Activated naive CD4-positive, alpha-beta T cell treated with anti-CD3 and anti-CD28 coated beads for 36 hours (primary cell): ENCODE measurements at regions not wholly inside any gene's neighbourhood (a gene's known extent, or its start where the extent isn't known, plus 50 kb on each side); places are given as distances from the start of the nearest gene placed in this dataset.

Source experiments
- CTCF ChIA-PET: fragments of 350-600 bp; sonication (Branson Sonifier 250); formaldehyde crosslinking; loops from one replicate; lab custom pipeline; 2021; ENCODE audit warnings: antibody characterized with exemption; lab: Charles Lee
- DNase-seq: peaks from one replicate; pipeline ENCODE4 v3.0.0-alpha.2; 2020
- H3K27ac Mint-ChIP-seq: one replicate; pipeline ENCODE4 v1.8.0; 2021; ENCODE audit warnings: mild to moderate bottlenecking, mixed read lengths
- H3K27me3 Mint-ChIP-seq: one replicate; pipeline ENCODE4 v1.8.0; 2021; ENCODE audit warnings: low read depth, mixed read lengths
- H3K36me3 Mint-ChIP-seq: one replicate; pipeline ENCODE4 v1.8.0; 2021; ENCODE audit warnings: low read depth, mixed read lengths
- H3K4me1 Mint-ChIP-seq: one replicate; pipeline ENCODE4 v1.8.0; 2021; ENCODE audit warnings: low read depth, mixed read lengths
- H3K4me3 Mint-ChIP-seq: one replicate; pipeline ENCODE4 v1.8.0; 2021; ENCODE audit warnings: mild to moderate bottlenecking, moderate library complexity, mixed read lengths
- H3K9me3 Mint-ChIP-seq: one replicate; pipeline ENCODE4 v1.8.0; 2021; ENCODE audit warnings: mixed read lengths
- intact Hi-C: fragments of 100-400 bp; cut with micrococcal nuclease; formaldehyde crosslinking; loops from one replicate; pipeline ENCODE4 v1.15.1; 2023

DNA sequence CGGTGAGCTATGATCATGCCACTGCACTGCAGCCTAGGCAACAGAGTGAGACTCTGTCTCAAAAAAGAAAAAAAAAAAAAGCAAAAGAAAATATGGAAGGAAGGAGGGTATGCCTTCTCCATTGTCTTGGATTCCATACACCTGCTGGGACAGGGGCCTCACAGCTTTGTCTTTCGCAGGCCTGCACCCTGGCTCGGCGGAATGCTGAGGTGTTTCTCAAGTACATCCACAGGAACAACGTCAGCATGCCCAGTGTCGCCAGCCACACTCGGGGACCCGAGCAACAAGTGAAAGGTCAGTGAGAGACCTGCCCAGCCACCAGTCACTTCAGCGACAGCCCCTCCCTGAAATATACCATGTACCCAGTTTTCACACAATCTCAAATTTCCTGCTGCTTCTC is 288.5 kb upstream of the UMPS start:
- intact Hi-C loops: no loop called here
- H3K4me1 Mint-ChIP-seq: no peaks in the 10 kb centered on the region
- peaks cover 9% of the 10 kb centered on the region for H3K27me3 Mint-ChIP-seq
- H3K4me3 Mint-ChIP-seq: no peak overlapping the region
- H3K36me3 Mint-ChIP-seq: no peaks in the 10 kb centered on the region
- no peaks in the 10 kb centered on the region for H3K9me3 Mint-ChIP-seq
- no peak overlapping the region for H3K27ac Mint-ChIP-seq
- CTCF ChIA-PET: no interaction called here
- DNase-seq: no peak

DNA sequence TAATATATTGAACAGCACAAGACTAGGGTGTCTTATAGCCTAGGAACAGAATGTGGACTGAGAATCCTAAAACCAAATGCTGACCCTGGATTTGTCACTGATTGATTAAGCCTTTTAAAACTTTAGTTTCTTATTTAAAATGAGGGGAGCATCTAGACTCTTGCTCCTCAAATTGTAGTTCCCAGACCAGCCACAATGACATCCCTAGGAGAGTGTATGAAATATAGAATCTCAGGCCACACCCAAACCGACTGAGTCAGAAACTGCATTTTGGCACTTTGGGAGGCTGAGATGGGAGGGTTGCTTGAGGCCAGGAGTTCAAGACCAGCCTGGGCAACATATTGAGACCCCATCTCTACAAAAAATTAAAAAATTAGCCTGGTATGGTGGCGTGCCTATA is 287.8 kb upstream of the UMPS start:
- intact Hi-C loops: no loop called here
- Mint-ChIP-seq H3K27me3 (peaks cover 9% of the 10 kb centered on the region), H3K27ac (no peak overlapping the region), H3K4me3 (no peak overlapping the region), H3K36me3 (no peaks in the 10 kb centered on the region), H3K9me3 (no peaks in the 10 kb centered on the region), H3K4me1 (no peaks in the 10 kb centered on the region)
- CTCF ChIA-PET: no interaction called here
- DNase-seq: no peak

DNA sequence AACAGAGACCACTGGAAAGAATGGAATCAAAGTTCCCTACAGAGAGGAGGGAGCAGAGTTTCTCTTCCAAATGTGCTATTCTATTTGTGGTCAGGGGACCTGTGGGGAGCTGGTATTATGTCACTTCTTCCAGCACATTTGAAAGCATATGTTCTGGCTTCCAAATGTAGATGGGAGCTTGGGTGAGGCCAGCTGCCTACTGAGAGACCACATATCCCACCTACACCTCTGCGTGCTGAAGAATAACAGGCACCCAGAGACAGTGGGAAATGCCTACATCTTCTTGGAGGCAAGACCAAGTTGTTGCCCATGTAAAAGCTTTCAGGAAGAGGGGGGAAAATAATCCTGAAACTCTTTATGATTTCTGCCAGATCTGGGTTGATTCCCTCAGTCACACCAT is 286.8 kb upstream of the UMPS start:
- no peaks in the 10 kb centered on the region for H3K36me3 Mint-ChIP-seq
- H3K4me3 Mint-ChIP-seq: no peak overlapping the region
- H3K9me3 Mint-ChIP-seq: no peaks in the 10 kb centered on the region
- CTCF ChIA-PET: interaction anchor here (1.0 kb wide), 1 partner anchor 117 kb away, joined by 3 read pairs; no protein-coding TSS in a partner anchor
- H3K27ac Mint-ChIP-seq: no peak overlapping the region
- intact Hi-C loops: no loop called here
- no peaks in the 10 kb centered on the region for H3K4me1 Mint-ChIP-seq
- no peak for DNase-seq
- peaks cover 9% of the 10 kb centered on the region for H3K27me3 Mint-ChIP-seq

DNA sequence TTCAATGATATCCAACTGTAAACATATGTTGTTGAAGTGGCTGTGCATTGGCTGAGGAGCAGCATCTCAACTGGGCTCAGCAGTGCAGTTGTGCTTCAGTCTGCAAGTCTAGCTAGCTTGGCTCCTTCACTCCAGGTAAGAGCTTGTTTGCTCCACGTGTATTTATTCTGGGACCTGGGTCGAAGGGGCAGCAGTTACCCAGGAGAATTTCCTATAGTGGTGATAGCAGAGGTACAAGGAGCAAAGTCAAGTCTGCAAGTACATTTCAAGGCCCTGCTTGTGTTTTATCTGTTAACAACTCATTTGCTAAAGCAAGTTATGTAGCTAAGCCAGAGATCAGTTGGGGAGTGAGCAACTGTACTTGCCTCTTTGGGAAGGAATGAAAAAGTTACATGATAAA is 286.2 kb upstream of the UMPS start:
- H3K4me1 Mint-ChIP-seq: no peaks in the 10 kb centered on the region
- H3K36me3 Mint-ChIP-seq: no peaks in the 10 kb centered on the region
- CTCF ChIA-PET: interaction anchor here (1.0 kb wide), 1 partner anchor 116 kb away, joined by 3 read pairs; no protein-coding TSS in a partner anchor
- intact Hi-C loops: no loop called here
- no peaks in the 10 kb centered on the region for H3K9me3 Mint-ChIP-seq
- H3K27ac Mint-ChIP-seq: no peak overlapping the region
- no peak overlapping the region for H3K4me3 Mint-ChIP-seq
- peaks cover 9% of the 10 kb centered on the region for H3K27me3 Mint-ChIP-seq
- DNase-seq: no peak

DNA sequence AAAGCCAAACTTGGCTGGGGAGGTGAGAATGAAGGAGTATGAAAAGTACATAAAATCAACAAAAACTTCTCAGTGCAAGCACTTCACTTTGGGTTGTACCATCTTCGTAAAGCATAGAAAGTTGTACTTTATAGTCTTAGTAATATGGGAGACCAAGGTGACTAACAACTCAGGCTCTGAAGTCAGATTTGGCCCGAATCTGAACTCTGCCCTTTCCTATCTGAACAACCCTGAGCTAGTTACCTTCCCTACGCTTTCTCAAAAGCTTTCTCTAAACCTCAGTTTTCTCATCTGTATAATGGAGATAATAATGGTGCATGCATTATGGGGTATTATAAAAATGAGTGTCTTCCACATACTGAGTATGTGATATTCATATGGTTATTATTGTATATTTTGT is 285.4 kb upstream of the UMPS start:
- no peak for DNase-seq
- Mint-ChIP-seq H3K27ac (no peak overlapping the region), H3K27me3 (peaks cover 9% of the 10 kb centered on the region), H3K4me3 (no peak overlapping the region), H3K9me3 (no peaks in the 10 kb centered on the region), H3K36me3 (no peaks in the 10 kb centered on the region), H3K4me1 (no peaks in the 10 kb centered on the region)
- CTCF ChIA-PET: no interaction called here
- intact Hi-C loops: no loop called here

DNA sequence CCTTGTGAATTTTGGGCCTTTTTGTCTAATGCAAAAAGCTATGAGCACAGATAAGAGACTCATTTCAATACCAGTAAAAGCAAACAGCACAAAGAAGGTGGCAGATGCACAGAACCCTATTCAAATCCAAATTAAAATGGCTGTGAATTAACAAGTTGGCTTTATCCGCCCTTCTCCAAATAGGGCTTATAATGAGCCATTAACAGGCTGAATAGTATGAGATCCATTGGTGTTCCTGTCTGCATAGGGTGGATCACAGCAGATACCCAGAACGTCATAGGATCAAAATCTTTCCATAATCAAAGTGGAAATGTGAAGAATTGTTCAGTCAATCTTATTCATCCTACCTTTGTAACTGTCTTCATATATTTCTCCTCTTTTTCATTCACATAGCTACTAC is 282.4 kb upstream of the UMPS start:
- Mint-ChIP-seq H3K9me3 (no peaks in the 10 kb centered on the region), H3K27me3 (peaks cover 4% of the 10 kb centered on the region), H3K36me3 (no peaks in the 10 kb centered on the region), H3K27ac (no peak overlapping the region), H3K4me1 (no peaks in the 10 kb centered on the region), H3K4me3 (no peak overlapping the region)
- DNase-seq: no peak
- intact Hi-C loops: no loop called here
- CTCF ChIA-PET: interaction anchor here (0.6 kb wide), 1 partner anchor 361 kb away, joined by 3 read pairs; no protein-coding TSS in a partner anchor

DNA sequence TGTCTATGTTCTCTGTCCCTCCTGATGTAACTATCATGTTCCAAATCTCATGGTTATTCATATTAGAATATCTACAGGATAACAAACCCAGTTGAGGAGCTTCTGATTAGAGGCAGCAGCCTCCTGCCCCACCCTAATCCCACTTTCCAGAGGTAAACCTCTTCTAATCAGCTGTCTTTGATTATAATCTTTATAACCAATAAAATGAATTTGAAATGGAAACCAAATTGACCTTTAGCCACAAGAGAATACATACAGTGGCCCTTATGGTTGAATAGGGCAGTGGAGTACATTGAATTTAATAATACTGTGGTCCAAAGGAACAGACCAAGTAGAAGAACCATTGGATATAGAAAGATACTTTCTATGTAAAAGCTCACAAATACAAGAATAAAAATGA is 281.3 kb upstream of the UMPS start:
- no peak for DNase-seq
- intact Hi-C loops: no loop called here
- H3K36me3 Mint-ChIP-seq: no peaks in the 10 kb centered on the region
- no peak overlapping the region for H3K27ac Mint-ChIP-seq
- no peak overlapping the region for H3K4me3 Mint-ChIP-seq
- H3K4me1 Mint-ChIP-seq: no peaks in the 10 kb centered on the region
- H3K27me3 Mint-ChIP-seq: peaks cover 7% of the 10 kb centered on the region
- no peaks in the 10 kb centered on the region for H3K9me3 Mint-ChIP-seq
- CTCF ChIA-PET: interaction anchor here (0.6 to 1.4 kb wide), 3 partner anchors 10 to 24 kb away, joined by 3 to 4 read pairs (median 3); no protein-coding TSS in a partner anchor

DNA sequence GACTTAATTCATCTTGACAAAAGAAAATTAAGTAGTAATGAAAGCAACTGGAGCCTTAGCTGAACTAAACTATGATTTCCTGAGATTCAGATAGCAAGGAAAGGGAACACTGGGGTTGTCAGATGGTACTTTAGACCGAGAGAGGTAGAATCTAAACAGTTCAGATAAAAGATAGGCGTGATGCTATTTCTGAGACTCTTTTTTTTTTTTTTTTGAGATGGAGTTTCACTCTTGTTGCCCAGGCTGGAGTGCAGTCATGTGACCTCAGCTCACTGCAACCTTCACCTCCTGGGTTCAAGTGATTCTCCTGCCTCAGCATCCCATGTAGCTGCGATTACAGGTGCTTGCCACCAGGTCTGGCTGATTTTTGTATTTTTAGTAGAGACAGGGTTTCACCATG is 279.9 kb upstream of the UMPS start:
- H3K4me3 Mint-ChIP-seq: no peak overlapping the region
- DNase-seq: no peak
- peaks cover 8% of the 10 kb centered on the region for H3K27me3 Mint-ChIP-seq
- H3K4me1 Mint-ChIP-seq: no peaks in the 10 kb centered on the region
- intact Hi-C loops: no loop called here
- H3K9me3 Mint-ChIP-seq: no peaks in the 10 kb centered on the region
- no peaks in the 10 kb centered on the region for H3K36me3 Mint-ChIP-seq
- CTCF ChIA-PET: interaction anchor here (1.4 kb wide), 1 partner anchor 14 kb away, joined by 4 read pairs; no protein-coding TSS in a partner anchor
- no peak overlapping the region for H3K27ac Mint-ChIP-seq

DNA sequence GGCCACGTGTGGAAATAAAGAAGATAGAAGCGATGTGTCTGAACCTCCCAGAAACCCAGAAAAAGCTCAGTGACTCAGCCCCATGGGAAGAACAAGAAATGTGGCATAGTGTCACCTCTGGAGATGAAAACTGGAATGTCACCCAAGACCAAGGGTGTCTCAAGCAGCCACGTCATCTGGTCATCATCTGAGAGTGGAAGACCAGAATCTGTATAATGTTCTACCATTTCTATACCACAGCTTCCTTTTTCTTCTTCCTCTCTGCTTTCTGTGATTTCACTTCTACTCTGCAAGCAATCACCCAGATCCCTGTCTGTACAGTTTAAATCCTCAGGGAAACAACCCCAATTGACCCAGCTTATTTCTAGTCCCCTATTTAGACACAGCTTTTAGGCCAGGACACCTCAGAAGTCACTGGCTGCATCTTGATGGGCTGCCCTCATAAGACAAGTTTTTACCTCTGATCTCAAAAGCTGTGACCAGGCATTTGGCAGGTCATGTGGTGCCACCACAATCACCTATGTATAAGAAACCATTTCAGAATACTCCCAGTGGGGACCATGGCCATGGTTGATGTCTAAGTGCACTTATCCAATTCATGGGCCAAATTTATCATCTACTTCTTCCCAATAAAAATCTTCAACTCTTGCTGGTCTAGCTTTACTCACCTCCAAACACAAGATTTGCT is 278.5 kb upstream of the UMPS start:
- no peaks in the 10 kb centered on the region for H3K9me3 Mint-ChIP-seq
- DNase-seq: no peak
- no peak overlapping the region for H3K4me3 Mint-ChIP-seq
- intact Hi-C loops: no loop called here
- no peaks in the 10 kb centered on the region for H3K4me1 Mint-ChIP-seq
- peaks cover 8% of the 10 kb centered on the region for H3K27me3 Mint-ChIP-seq
- CTCF ChIA-PET: no interaction called here
- peak overlapping the region; percentile 31 for H3K27ac Mint-ChIP-seq
- H3K36me3 Mint-ChIP-seq: no peaks in the 10 kb centered on the region

DNA sequence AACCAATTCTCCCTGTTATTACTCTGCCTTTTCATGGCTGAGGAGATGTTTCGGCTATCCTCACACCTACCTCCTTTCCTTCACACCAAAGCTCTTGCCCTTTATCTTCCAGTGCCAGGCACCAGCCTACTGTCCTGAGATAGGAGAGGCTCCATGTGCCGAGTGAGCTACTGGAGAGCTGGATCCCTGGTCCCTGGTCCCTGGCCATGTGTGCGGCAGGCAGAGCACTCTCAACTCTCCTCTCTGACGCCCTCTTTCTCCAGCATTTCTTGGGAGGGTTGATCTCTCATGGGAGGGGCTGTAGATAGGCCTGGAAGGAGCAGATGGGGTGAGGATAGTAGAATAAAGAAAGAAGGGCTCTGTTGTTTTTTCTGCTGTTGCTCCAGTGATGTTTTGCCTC is 277.1 kb upstream of the UMPS start:
- CTCF ChIA-PET: no interaction called here

DNA sequence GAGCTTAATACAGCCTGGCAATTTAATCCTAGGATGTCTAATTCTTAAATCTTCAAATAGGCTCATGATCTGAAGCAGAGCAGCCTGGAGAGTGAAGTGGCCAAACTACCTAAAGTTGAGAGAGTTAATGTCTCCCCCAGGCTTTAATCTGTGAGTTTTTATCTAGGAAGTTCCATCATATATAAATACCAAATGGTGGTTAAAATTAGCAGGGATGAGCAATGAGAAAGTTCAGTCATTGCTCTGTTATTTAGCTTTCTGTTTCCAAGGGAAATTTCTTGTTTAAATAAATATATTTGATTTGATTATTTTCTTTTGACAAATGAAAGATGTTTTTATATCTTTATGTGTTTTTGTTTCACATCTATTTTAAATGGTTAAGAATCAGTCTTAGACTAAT is 274.4 kb upstream of the UMPS start:
- DNase-seq: no peak
- H3K27me3 Mint-ChIP-seq: peaks cover 19% of the 10 kb centered on the region
- CTCF ChIA-PET: interaction anchor here (1.4 kb wide), 1 partner anchor 13 kb away, joined by 3 read pairs; no protein-coding TSS in a partner anchor
- intact Hi-C loops: no loop called here
- no peaks in the 10 kb centered on the region for H3K9me3 Mint-ChIP-seq
- no peak overlapping the region for H3K27ac Mint-ChIP-seq
- H3K4me3 Mint-ChIP-seq: no peak overlapping the region
- no peaks in the 10 kb centered on the region for H3K36me3 Mint-ChIP-seq
- no peaks in the 10 kb centered on the region for H3K4me1 Mint-ChIP-seq

More for the DNA sequence above, 277.1 kb upstream of the UMPS start:
- no peaks in the 10 kb centered on the region for H3K9me3 Mint-ChIP-seq
- no peaks in the 10 kb centered on the region for H3K4me1 Mint-ChIP-seq
- H3K27ac Mint-ChIP-seq: no peak overlapping the region
- no peaks in the 10 kb centered on the region for H3K36me3 Mint-ChIP-seq
- H3K4me3 Mint-ChIP-seq: no peak overlapping the region
- peaks cover 12% of the 10 kb centered on the region for H3K27me3 Mint-ChIP-seq
- no peak for DNase-seq
- intact Hi-C loops: no loop called here

DNA sequence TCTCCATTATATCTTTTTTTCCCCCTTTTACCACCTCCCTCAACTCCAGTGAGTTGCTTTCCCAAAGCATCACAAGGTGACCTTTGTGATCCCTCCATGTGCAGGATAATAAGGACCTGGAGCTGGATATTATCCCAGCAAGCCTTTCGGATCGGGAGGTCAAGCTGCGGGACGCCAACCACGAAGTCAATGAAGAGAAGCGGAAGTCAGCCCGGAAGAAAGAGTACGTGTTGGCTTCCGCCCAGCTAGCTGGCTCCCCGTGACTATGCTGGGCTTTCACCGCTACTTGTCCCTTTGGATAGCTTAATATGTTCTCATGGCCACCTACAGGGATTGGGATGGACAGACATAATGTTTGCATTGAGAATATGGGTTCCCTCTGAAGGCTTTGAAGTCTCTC is 273.7 kb upstream of the UMPS start:
- intact Hi-C loops: no loop called here
- H3K36me3 Mint-ChIP-seq: no peaks in the 10 kb centered on the region
- H3K27me3 Mint-ChIP-seq: peaks cover 22% of the 10 kb centered on the region
- H3K9me3 Mint-ChIP-seq: no peaks in the 10 kb centered on the region
- no peak overlapping the region for H3K27ac Mint-ChIP-seq
- no peak for DNase-seq
- H3K4me3 Mint-ChIP-seq: no peak overlapping the region
- no peaks in the 10 kb centered on the region for H3K4me1 Mint-ChIP-seq
- CTCF ChIA-PET: interaction anchor here (1.4 kb wide), 1 partner anchor 12 kb away, joined by 3 read pairs; no protein-coding TSS in a partner anchor

DNA sequence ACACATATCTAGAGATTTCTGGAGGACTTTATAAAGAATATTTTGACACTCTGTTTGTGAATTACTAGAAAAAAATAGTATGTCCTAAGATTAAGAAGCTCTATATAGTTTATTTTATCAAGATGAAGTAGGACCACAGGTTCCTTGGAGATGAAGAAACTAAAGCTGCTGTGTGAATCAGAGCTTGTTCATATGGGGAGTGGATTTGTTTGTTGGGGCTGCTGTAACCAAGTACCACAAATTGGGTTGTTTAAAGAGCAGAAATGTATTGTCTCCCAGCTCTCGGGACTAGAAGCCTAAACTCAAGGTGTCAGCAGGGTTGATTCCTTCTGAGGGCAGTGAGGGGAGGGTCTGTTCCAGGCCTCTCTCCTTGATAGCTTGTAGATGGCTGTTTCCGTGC is 270.6 kb upstream of the UMPS start:
- intact Hi-C loops: loop anchor here (10.0 kb wide), 1 partner anchor 375 kb away; no protein-coding TSS in a partner anchor
- no peak overlapping the region for H3K4me3 Mint-ChIP-seq
- H3K9me3 Mint-ChIP-seq: no peaks in the 10 kb centered on the region
- CTCF ChIA-PET: interaction anchor here (1.1 kb wide), 1 partner anchor 11 kb away, joined by 3 read pairs; no protein-coding TSS in a partner anchor
- no peak overlapping the region for H3K27ac Mint-ChIP-seq
- H3K27me3 Mint-ChIP-seq: peaks cover 24% of the 10 kb centered on the region
- DNase-seq: no peak
- no peaks in the 10 kb centered on the region for H3K36me3 Mint-ChIP-seq
- no peaks in the 10 kb centered on the region for H3K4me1 Mint-ChIP-seq
